ENCODE measurements at regions not wholly inside any gene's neighbourhood (a gene's known extent, or its start where the extent isn't known, plus 50 kb on each side); places are given as distances from the start of the nearest gene placed in this dataset.

DNA sequence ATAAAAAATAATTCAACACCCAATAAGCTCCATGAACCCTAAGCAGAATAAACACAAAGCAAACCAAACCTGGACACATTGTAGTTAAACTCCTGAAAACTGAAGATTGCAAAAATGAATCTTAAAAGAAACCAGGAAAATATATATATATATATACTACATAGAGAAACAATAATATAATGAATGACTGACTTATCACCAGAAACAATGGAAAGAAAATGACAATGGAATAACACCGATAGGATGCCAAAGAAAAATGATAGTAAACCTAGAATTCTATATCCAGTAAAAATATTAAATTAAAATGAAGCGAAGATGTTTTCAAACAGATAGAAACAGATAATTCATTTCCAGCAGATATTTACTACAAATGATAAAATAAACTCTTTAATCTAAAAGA lies 346.9 kb downstream of the IRS1 start:
- Histone ChIP-seq H3K9ac (ENCODE audit: low read length in 3 of 3) (no peak overlapping the region), H3K27me3 (ENCODE audit: control insufficient read depth, insufficient read depth, low read length) (no peaks in the 10 kb centered on the region), H3K36me3 (ENCODE audit: control insufficient read depth in 2 of 3, insufficient read depth in 3 of 3, low read length in 3 of 3) (no peaks in the 10 kb centered on the region), H3K27ac (ENCODE audit: low read depth in 2 of 2, low read length in 2 of 2) (no peak overlapping the region), H3K4me3 (ENCODE audit: low read length in 3 of 3) (no peak overlapping the region), H3K9me3 (ENCODE audit: control insufficient read depth in 2 of 3, insufficient read depth in 1 of 3, low read length in 3 of 3) (peaks cover 0 to 3% (median 2%) of the 10 kb centered on the region in 3 donors), H3K4me1 (ENCODE audit: control insufficient read depth in 2 of 3, insufficient read depth in 2 of 3, low read depth in 1 of 3, low read length in 3 of 3) (no peaks in the 10 kb centered on the region)
- intact Hi-C loops (cut with DNase I): no loop called here
- DNase-seq (no peak), FAIRE-seq (no peak)
- TF ChIP-seq, protein P1, sequence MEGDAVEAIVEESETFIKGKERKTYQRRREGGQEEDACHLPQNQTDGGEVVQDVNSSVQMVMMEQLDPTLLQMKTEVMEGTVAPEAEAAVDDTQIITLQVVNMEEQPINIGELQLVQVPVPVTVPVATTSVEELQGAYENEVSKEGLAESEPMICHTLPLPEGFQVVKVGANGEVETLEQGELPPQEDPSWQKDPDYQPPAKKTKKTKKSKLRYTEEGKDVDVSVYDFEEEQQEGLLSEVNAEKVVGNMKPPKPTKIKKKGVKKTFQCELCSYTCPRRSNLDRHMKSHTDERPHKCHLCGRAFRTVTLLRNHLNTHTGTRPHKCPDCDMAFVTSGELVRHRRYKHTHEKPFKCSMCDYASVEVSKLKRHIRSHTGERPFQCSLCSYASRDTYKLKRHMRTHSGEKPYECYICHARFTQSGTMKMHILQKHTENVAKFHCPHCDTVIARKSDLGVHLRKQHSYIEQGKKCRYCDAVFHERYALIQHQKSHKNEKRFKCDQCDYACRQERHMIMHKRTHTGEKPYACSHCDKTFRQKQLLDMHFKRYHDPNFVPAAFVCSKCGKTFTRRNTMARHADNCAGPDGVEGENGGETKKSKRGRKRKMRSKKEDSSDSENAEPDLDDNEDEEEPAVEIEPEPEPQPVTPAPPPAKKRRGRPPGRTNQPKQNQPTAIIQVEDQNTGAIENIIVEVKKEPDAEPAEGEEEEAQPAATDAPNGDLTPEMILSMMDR (IDR thresholded peaks at IDR 0.05; ENCODE audit: borderline replicate concordance, extremely low read depth, insufficient read depth): no peak

DNA sequence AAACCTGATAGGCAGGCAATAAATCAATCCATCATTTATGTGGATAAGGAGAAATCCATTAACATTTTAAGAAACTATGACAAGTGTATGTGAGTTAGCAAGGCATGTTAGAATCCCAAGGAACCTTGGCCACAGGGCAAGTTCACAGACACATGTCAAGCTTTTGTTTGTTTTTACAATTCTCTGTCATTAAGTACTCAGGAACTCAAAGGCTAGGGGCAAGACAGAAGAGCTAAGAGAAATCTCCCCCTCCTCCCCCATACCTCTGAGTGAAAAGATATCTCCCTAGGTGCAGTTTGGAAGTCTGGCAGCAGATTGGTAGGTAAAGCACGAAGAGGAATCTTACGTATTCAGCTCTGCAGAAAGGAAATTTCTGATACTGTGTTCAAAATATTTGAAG lies 348.1 kb downstream of the IRS1 start:
- TF ChIP-seq, protein P1 (IDR thresholded peaks at IDR 0.05; ENCODE audit: borderline replicate concordance, extremely low read depth, insufficient read depth): no peak
- Histone ChIP-seq H3K27me3 (ENCODE audit: control insufficient read depth, insufficient read depth, low read length) (no peaks in the 10 kb centered on the region), H3K36me3 (ENCODE audit: control insufficient read depth in 2 of 3, insufficient read depth in 3 of 3, low read length in 3 of 3) (no peaks in the 10 kb centered on the region), H3K4me1 (ENCODE audit: control insufficient read depth in 2 of 3, insufficient read depth in 2 of 3, low read depth in 1 of 3, low read length in 3 of 3) (no peaks in the 10 kb centered on the region), H3K9ac (ENCODE audit: low read length in 3 of 3) (no peak overlapping the region), H3K27ac (ENCODE audit: low read depth in 2 of 2, low read length in 2 of 2) (no peak overlapping the region), H3K9me3 (ENCODE audit: control insufficient read depth in 2 of 3, insufficient read depth in 1 of 3, low read length in 3 of 3) (peaks cover 0 to 3% (median 2%) of the 10 kb centered on the region in 3 donors), H3K4me3 (ENCODE audit: low read length in 3 of 3) (no peak overlapping the region)
- intact Hi-C loops (cut with DNase I): no loop called here
- no peak for DNase-seq
- FAIRE-seq: no peak

DNA sequence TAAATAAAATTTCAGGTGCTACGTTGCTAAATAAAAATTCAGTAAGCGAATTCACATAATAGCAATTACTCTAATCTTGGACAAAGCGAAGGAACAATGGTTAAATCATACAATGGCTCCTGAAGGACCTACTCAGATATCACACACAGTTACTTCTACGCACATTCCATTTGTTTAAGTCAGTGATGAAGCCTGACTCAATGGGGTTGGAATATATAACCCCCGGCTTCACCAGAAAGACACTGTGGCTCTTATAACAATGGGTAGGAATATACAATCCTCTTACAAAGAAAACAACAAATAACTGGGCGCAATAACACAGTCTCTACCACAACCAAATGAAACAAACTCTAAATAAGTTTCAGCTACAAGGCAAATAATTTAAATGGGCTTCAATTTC lies 349.5 kb downstream of the IRS1 start:
- no peak overlapping the region for H3K27ac ChIP-seq (ENCODE audit: low read depth in 2 of 2, low read length in 2 of 2)
- intact Hi-C loops (cut with DNase I): no loop called here
- DNase-seq (no peak), FAIRE-seq (no peak)
- peaks cover 0 to 3% (median 2%) of the 10 kb centered on the region in 3 donors for H3K9me3 ChIP-seq (ENCODE audit: control insufficient read depth in 2 of 3, insufficient read depth in 1 of 3, low read length in 3 of 3)
- no peaks in the 10 kb centered on the region for H3K27me3 ChIP-seq (ENCODE audit: control insufficient read depth, insufficient read depth, low read length)
- H3K9ac ChIP-seq (ENCODE audit: low read length in 3 of 3): no peak overlapping the region
- H3K4me3 ChIP-seq (ENCODE audit: low read length in 3 of 3): no peak overlapping the region
- no peaks in the 10 kb centered on the region for H3K36me3 ChIP-seq (ENCODE audit: control insufficient read depth in 2 of 3, insufficient read depth in 3 of 3, low read length in 3 of 3)
- no peaks in the 10 kb centered on the region for H3K4me1 ChIP-seq (ENCODE audit: control insufficient read depth in 2 of 3, insufficient read depth in 2 of 3, low read depth in 1 of 3, low read length in 3 of 3)
- TF ChIP-seq, protein P1 (IDR thresholded peaks at IDR 0.05; ENCODE audit: borderline replicate concordance, extremely low read depth, insufficient read depth): no peak
